MCF 10A (cell line): ENCODE measurements at regions not wholly inside any gene's neighbourhood (a gene's known extent, or its start where the extent isn't known, plus 50 kb on each side); places are given as distances from the start of the nearest gene placed in this dataset.

Source experiments
- BruUV-seq: library from RNA; stranded (reverse); fragments of 400-500 nt; replicated peaks from 2 replicates; lab custom pipeline; 2021; lab: Mats Ljungman, UMichigan
- CTCF ChIA-PET: fragments of 300-600 bp; sonication (Branson Sonifier 250); formaldehyde crosslinking; extraction: SDS; loops from one replicate; lab custom pipeline; 2021; ENCODE audit warnings: antibody characterized with exemption, inconsistent platforms; lab: Yijun Ruan, JAX
- POLR2A ChIA-PET: fragments of 300-600, 350-650 bp; sonication (Branson Sonifier 250); formaldehyde crosslinking; extraction: SDS; loops from one replicate; lab custom pipeline; 2020; ENCODE audit warnings: antibody characterized with exemption, inconsistent platforms; lab: Yijun Ruan, JAX
- DNase-seq: peaks from one replicate; pipeline ENCODE4 v3.0.0-alpha.2; 2018; ENCODE audit not compliant: unreplicated experiment
- H3K27ac Mint-ChIP-seq: one replicate; pipeline ENCODE4 v1.8.0; 2022; ENCODE audit warnings: mild to moderate bottlenecking, low read depth, mixed read lengths; ENCODE audit not compliant: unreplicated experiment
- H3K27me3 Mint-ChIP-seq: one replicate; pipeline ENCODE4 v1.8.0; 2022; ENCODE audit warnings: mixed read lengths; ENCODE audit not compliant: insufficient read depth, unreplicated experiment
- H3K36me3 Mint-ChIP-seq: one replicate; pipeline ENCODE4 v1.8.0; 2022; ENCODE audit warnings: mild to moderate bottlenecking, moderate library complexity, mixed read lengths; ENCODE audit not compliant: insufficient read depth, unreplicated experiment
- H3K4me1 Mint-ChIP-seq: one replicate; pipeline ENCODE4 v1.8.0; 2022; ENCODE audit warnings: mixed read lengths; ENCODE audit not compliant: insufficient read depth, unreplicated experiment
- H3K4me3 Mint-ChIP-seq: one replicate; pipeline ENCODE4 v1.8.0; 2022; ENCODE audit warnings: mild to moderate bottlenecking, moderate library complexity, mixed read lengths; ENCODE audit not compliant: unreplicated experiment
- H3K9me3 Mint-ChIP-seq: one replicate; pipeline ENCODE4 v1.8.0; 2022; ENCODE audit warnings: mixed read lengths; ENCODE audit not compliant: unreplicated experiment
- CTCF ChIP-seq: fragments of 200-600 bp; IDR thresholded peaks from one replicate; pipeline ENCODE4 v1.8.0; 2022; ENCODE audit warnings: antibody characterized with exemption, mild to moderate bottlenecking; ENCODE audit not compliant: unreplicated experiment
- intact Hi-C: fragments of 100-400 bp; cut with micrococcal nuclease; formaldehyde crosslinking; loops from 2 replicates; pipeline ENCODE4 v1.14.1; 2022

GRCh38 chr6:90660931-90661330 is 74.1 kb upstream of the MAP3K7 start:
- CTCF ChIA-PET, result no interaction called here
- no peak for DNase-seq
- H3K9me3 Mint-ChIP-seq, result no peaks in the 10 kb centered on the region
- no TSS peak for BruUV-seq
- POLR2A ChIA-PET, result no interaction called here
- peaks cover 28% of the 10 kb centered on the region for H3K27me3 Mint-ChIP-seq
- H3K36me3 Mint-ChIP-seq, result no peaks in the 10 kb centered on the region
- H3K4me3 Mint-ChIP-seq, result no peak overlapping the region
- TF ChIP-seq CTCF, result no peak
- H3K27ac Mint-ChIP-seq, result no peak overlapping the region
- intact Hi-C loops, result no loop called here
- H3K4me1 Mint-ChIP-seq, result no peaks in the 10 kb centered on the region

- H3K36me3 Mint-ChIP-seq, result no peaks in the 10 kb centered on the region
- no peak for DNase-seq
- ChIA-PET POLR2A (no interaction called here), CTCF (no interaction called here)
- no peaks in the 10 kb centered on the region for H3K4me1 Mint-ChIP-seq
- no peak overlapping the region for H3K4me3 Mint-ChIP-seq
- H3K27me3 Mint-ChIP-seq, result peaks cover 48% of the 10 kb centered on the region
- intact Hi-C loops, result no loop called here
- no TSS peak for BruUV-seq
- no peak for TF ChIP-seq CTCF
- no peak overlapping the region for H3K27ac Mint-ChIP-seq
- H3K9me3 Mint-ChIP-seq, result no peaks in the 10 kb centered on the region
Measured at GRCh38 chr6:90658497-90658896, 71.6 kb upstream of the MAP3K7 start.

- Mint-ChIP-seq H3K27ac (no peak overlapping the region), H3K27me3 (peaks cover 48% of the 10 kb centered on the region), H3K4me3 (no peak overlapping the region), H3K9me3 (no peaks in the 10 kb centered on the region), H3K36me3 (no peaks in the 10 kb centered on the region), H3K4me1 (no peaks in the 10 kb centered on the region)
- POLR2A ChIA-PET, result no interaction called here
- BruUV-seq, result no TSS peak
- intact Hi-C loops, result no loop called here
- no peak for TF ChIP-seq CTCF
- no peak for DNase-seq
- CTCF ChIA-PET, result no interaction called here
Measured at GRCh38 chr6:90656325-90656724, 69.5 kb upstream of the MAP3K7 start.

GRCh38 chr6:90654806-90655205 is 67.9 kb upstream of the MAP3K7 start:
- no peak overlapping the region for H3K27ac Mint-ChIP-seq
- ChIA-PET POLR2A (no interaction called here), CTCF (interaction anchor here (1.0 kb wide), 1 partner anchor 11 kb away, joined by 4 read pairs; no protein-coding TSS in a partner anchor)
- BruUV-seq, result no TSS peak
- intact Hi-C loops, result no loop called here
- TF ChIP-seq CTCF, result no peak
- no peaks in the 10 kb centered on the region for H3K36me3 Mint-ChIP-seq
- no peak overlapping the region for H3K4me3 Mint-ChIP-seq
- no peaks in the 10 kb centered on the region for H3K9me3 Mint-ChIP-seq
- no peak for DNase-seq
- H3K27me3 Mint-ChIP-seq, result peaks cover 48% of the 10 kb centered on the region
- no peaks in the 10 kb centered on the region for H3K4me1 Mint-ChIP-seq
